ENCODE measurements at regions not wholly inside any gene's neighbourhood (a gene's known extent, or its start where the extent isn't known, plus 50 kb on each side); places are given as distances from the start of the nearest gene placed in this dataset.
"Not testable (repeated sequence)": the region's sequence is repeated elsewhere in the genome, so short reads cannot be mapped to it uniquely, and the experiment has no call there.

GRCh38 chr10:91091780-91092179 lies 128.7 kb upstream of the PCGF5 start:
- no peak for DNase-seq

DNA sequence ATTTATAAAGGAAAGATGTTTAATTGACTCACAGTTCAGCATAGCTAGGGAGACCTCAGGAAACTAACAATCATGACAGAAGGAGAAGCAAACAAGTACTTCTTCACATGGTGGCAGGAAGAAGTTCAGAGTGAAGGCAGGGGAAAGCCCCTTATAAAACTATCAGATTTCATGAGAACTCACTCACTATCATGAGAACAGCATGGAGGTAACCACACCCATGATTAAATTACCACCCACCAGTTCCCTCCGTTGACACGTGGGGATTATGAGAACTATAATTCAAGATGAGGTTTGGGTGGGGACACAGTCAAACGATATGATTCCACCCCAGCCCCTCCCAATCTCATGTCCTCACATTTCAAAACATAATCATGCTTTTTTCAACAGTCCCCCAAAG lies 124.2 kb upstream of the PCGF5 start:
- DNase-seq = no peak

DNA sequence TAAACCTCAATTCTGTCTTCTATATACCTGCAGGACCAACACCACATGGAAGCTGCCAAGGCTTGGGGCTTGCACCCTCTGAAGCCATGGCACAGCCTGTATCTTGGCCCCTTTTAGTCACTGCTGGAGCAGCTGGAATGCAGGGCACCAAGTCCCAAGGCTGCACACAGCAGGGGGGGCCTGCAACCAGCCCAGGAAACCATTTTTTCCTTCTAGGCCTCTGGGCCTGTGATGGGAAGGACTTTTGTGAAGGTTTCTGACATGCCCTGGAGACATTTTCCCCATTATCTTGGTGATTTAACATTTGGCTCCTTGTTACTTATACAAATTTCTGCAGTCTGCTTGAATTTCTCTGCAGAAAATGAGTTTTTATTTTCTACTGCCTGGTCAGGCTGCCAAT lies 123.2 kb upstream of the PCGF5 start:
- no peak for DNase-seq

DNA sequence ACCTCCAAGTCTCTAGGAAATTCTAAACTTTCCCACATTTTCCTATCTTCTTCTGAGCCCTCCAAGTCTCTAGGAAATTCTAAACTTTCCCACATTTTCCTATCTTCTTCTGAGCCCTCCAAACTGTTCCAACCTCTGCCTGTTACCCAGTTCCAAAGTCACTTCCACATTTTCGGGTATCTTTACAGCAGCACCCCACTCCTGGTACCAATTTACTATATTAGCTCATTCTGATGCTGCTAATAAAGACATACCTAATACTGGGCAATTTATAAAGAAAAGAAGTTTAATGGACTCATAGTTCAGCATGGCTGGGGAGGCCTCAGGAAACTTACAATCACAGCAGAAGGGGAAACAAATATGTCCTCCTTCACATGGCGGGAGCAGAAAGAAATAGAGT lies 122.4 kb upstream of the PCGF5 start:
- not testable (repeated sequence) for DNase-seq

DNA sequence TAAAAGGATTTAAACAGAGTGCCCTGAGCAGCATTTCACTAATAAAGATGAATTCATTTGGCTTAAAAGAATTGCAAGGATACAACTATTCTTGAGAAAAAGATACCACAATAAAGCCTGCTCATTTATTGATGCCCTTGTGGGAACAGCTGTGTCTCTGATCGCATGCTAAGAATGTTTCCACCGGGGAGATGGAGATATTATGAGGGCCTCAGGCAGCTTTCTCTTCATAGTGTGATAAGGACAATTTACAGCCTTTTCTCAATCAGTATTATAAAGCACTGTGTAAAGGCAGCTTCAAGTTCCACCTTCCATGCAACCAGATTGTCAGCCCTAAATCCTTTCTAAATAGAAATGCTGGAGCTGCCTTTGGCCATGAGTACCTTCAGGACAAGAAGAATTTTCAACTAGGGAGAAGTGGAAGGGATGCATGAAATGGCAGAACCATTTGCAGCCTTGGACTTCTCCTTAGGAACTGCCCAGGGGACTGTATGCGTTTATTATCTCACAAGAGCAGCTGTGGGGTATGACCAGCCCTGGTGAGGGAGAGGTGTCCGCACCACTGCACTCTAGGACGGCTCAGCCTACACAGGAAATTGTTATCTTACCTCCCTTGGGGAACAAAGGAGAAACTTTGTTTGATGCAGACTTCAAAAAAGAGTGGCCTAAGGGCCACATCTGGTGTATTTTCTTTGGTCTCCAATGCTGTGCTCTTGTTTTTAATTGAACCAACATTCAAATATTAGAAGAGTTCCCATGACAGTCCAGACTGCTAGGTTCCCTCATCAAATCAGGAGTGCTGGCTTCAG lies 116.9 kb upstream of the PCGF5 start:
- DNase-seq = no peak

- DNase-seq = no peak
These were observed 116.0 kb upstream of the PCGF5 start for GRCh38 chr10:91104193-91105041.

GRCh38 chr10:91105269-91105668 lies 115.2 kb upstream of the PCGF5 start:
- no peak for DNase-seq

GRCh38 chr10:91108820-91109219 lies 111.6 kb upstream of the PCGF5 start:
- DNase-seq = no peak

- no peak for DNase-seq
These were observed 109.4 kb upstream of the PCGF5 start for GRCh38 chr10:91111060-91111459.

DNA sequence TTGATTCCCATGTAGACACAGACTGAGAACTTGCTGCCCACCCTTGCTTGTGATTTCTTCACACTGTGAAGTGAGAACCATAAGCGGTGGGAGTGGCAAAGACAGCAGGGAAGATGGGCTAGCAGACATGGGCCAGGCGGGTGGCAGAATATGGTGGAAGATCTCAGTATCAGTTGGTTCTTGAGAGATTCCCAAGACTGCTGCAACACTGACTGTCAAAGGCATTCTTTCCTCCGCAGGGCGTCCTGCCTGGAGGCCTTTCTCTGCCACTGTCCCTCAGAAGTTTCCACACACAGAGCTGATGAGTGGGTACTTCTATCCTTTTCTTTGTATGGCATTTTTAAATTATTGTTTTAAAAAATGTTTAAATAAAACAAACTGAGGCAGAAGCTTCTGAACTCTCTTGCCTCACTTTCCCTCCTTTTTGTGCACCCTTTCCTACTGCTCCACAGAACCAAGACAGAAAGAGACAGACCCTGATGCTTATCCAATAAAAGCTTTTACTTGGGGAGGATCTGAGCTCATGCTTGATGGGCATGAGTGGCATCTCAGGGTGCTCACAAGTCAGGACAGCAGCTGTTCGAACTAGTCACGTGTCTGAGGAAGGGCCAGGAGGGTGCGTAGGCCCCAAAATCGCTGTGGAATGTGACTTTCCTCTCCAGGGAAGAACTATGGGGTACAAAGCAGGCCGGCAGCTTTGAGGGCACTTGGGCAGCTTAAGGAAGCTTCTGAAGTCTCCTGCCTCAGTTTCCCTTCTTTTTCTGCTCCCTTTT lies 104.7 kb upstream of the PCGF5 start:
- DNase-seq = no peak

DNA sequence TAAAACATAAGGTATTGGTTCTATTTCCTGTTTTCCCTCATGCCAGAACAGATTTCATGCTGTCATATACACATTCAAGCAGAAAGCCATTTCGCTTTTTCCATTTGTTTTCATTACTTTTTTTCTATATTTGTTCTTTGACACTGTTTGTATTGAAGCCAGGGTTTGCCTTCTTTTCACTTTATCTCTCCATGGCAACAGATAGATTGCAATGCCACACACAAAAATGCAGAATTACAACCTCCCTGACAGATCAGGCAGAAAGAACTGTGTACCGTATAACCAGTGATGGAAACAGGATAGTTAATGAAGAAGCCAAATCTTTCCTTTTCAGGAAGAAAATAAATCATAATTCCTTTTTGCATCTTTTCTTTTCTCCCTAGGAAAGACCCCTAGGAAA lies 103.0 kb upstream of the PCGF5 start:
- no peak for DNase-seq

DNA sequence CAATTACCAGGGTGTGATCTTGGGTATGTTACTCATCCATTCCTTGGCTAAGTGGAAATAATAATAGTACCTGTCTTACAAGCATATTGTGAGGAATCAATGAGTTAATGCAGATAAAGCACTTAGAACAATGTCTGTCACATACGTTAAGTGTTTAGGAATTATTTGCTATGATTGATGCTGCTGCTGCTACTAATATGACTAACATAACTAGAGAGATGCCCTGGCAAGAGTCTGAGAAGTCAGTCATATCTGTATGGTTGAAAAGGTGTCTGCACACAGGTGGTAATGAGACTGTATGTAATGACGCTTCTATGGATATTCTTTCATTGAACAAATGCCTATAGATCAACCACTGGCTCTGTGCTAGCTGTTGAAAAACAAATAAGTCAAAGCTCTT lies 100.1 kb upstream of the PCGF5 start:
- DNase-seq = no peak

GRCh38 chr10:91123261-91123660 lies 97.2 kb upstream of the PCGF5 start:
- no peak for DNase-seq

GRCh38 chr10:91124016-91124415 lies 96.4 kb upstream of the PCGF5 start:
- no peak for DNase-seq

DNA sequence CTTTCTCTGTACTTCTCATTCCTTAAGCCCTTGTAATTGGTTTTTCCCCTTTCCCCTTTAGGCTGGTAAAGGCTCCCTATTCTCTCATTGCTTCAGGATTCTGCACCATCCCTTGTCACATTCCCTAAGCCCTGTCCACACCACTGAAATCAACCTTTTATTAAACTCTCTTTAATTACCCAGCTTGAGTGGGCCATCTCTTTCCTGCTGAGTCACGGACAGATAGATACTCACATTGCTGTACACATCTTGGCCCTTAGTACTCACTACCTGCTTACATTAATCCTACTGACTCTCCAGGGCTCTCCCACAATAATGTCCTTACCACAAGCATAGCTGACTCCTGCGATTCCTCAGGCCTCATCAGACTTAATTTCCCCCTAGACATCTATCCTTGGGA lies 94.0 kb upstream of the PCGF5 start:
- DNase-seq = no peak

DNA sequence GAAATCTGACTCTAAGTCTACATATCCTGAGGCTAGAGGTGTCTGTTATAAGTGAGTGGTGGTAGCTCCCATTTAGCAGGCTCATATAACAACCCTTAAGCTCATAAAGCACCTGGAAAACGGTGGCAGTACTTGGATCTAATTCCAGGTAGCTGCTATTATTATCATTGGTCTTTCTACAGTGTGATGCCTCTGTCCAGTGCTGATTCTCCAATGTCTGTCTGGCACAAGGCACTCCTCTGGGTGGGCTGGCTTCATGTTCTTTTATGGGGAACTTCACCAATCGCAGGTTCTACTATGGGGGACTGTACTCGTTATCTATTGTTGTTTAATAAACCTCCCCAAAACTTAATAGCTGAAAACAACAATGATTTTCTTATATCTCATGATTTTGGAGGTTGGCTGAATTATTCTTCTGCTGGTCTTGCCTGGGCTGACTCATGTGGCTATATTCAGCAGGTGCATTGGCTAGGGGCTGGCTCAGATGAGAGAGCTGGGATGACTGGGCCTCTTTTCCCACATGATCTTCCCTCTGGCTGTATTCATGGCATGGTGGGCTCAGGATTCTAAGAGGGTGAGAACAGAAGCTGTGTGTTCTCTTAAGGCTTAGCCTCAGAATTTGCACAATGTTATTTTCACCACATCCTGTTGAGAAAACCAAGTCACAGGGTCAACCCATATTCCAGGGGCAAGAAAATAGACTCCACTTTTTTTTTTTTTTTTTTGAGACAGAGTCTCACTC lies 93.0 kb upstream of the PCGF5 start:
- DNase-seq = no peak

DNA sequence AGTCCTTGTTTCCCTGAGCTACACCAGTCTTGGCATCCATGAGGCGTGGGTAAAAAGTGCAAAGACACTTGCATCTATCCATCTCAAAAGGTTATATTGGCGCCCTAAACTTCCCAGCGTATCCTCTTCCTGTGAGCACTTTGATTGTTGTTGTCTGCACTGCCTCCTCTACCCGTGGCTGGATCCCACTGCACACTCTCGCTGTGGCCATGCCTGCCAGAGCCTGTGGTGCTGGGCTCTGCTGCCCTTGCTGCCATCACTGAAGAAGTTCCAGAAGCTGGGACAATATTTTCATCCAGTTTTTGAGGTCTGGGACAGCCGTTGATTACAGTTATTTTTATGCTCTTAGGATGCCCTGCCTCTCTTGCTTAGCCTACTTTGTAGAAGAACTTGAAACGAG lies 85.3 kb upstream of the PCGF5 start:
- DNase-seq = no peak

- no peak for DNase-seq
These were observed 83.3 kb upstream of the PCGF5 start for GRCh38 chr10:91137011-91137643.

DNA sequence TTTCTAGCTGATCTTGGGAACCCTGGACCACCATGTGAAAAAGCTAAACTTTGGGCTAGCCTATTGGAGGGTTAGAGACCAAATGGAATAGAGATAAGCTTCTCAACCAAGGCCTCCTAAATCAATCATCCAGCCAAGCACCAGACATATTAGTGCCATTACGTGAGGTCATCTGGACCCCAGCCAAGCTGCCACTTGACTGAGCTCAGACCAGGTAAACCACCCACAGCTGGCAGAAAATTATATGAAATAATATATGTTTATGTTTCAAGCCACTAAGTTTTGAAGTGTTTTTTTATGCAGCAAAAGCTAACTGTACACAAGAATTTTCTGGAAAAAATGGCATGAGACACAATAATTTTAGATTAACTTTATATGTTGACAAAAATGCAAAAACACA lies 82.6 kb upstream of the PCGF5 start:
- DNase-seq = peak; percentile 15

GRCh38 chr10:91140995-91141549 lies 79.4 kb upstream of the PCGF5 start:
- no peak for DNase-seq

- DNase-seq = no peak
These were observed 75.5 kb upstream of the PCGF5 start for GRCh38 chr10:91144961-91145360.

GRCh38 chr10:91146146-91146545 lies 74.3 kb upstream of the PCGF5 start:
- DNase-seq = no peak

Data from NCI-H2171 treated with DMSO at 0.1 percent for 48 hours (cell line).